IMR-90 (cell line): ENCODE measurements at regions not wholly inside any gene's neighbourhood (a gene's known extent, or its start where the extent isn't known, plus 50 kb on each side); places are given as distances from the start of the nearest gene placed in this dataset.

Experiments used
- ATAC-seq: fragments of 200-7000 bp; cut with Tn5 transposase; 2 replicates; pipeline ENCODE4 v1.9.1; 2020; ENCODE audit warnings: low read depth, mild to moderate bottlenecking, moderate library complexity
- BruUV-seq: library from RNA; stranded (reverse); fragments of 400-500 nt; replicated peaks from 2 replicates; lab custom pipeline; 2021; lab: Mats Ljungman, UMichigan
- CTCF ChIA-PET: fragments of 300-600 bp; formaldehyde crosslinking; extraction: SDS; loops from one replicate; lab custom pipeline; 2021; ENCODE audit warnings: antibody characterized with exemption; lab: Yijun Ruan, JAX
- POLR2A ChIA-PET: fragments of 300-600 bp; sonication (Branson Sonifier 250); formaldehyde crosslinking; loops from one replicate; lab custom pipeline; 2022; ENCODE audit warnings: antibody characterized with exemption; ENCODE audit not compliant: unreplicated experiment; lab: Charles Lee
- DNase-seq: peaks from one replicate; pipeline ENCODE4 v3.0.0; 2013
- H2AFZ ChIP-seq: replicated peaks from 2 replicates; pipeline ENCODE3; 2013; ENCODE audit warnings: low read length, mild to moderate bottlenecking; ENCODE audit not compliant: poor library complexity
- H2AK5ac ChIP-seq: 2 replicates; pipeline ENCODE4 v1.6.1; 2013; ENCODE audit warnings: low read depth, low read length, inconsistent platforms
- H2AK9ac ChIP-seq: replicated peaks from 2 replicates; pipeline ENCODE3; 2013; ENCODE audit warnings: mild to moderate bottlenecking, low read depth, low read length, moderate library complexity; ENCODE audit not compliant: poor library complexity
- H2BK120ac ChIP-seq: 2 replicates; pipeline ENCODE4 v1.6.1; 2013; ENCODE audit warnings: low read depth, low read length, inconsistent platforms
- H2BK15ac ChIP-seq: 3 replicates; pipeline ENCODE4 v1.6.1; 2013; ENCODE audit warnings: low read depth, low read length, inconsistent platforms
- H2BK20ac ChIP-seq: 2 replicates; pipeline ENCODE4 v1.6.1; 2013; ENCODE audit warnings: low read depth, mild to moderate bottlenecking, inconsistent platforms, low read length, moderate library complexity
- H2BK5ac ChIP-seq: 2 replicates; pipeline ENCODE4 v1.6.1; 2013; ENCODE audit warnings: mild to moderate bottlenecking, low read depth, low read length, inconsistent platforms; ENCODE audit not compliant: poor library complexity, severe bottlenecking
- H3K14ac ChIP-seq: replicated peaks from 2 replicates; pipeline ENCODE4 v1.6.1; 2013; ENCODE audit warnings: low read depth, low read length, inconsistent platforms
- H3K18ac ChIP-seq: 2 replicates; pipeline ENCODE4 v1.6.1; 2013; ENCODE audit warnings: low read depth, low read length, control low read depth
- H3K23ac ChIP-seq: 2 replicates; pipeline ENCODE4 v1.6.1; 2013; ENCODE audit warnings: low read depth, low read length, inconsistent platforms
- H3K27ac ChIP-seq: 2 replicates; pipeline ENCODE4 v1.5.1; 2013; ENCODE audit warnings: mild to moderate bottlenecking, control low read depth, low read length; ENCODE audit not compliant: insufficient read depth
- H3K27me3 ChIP-seq: 2 replicates; pipeline ENCODE4 v1.6.1; 2013; ENCODE audit warnings: low read length; ENCODE audit not compliant: control insufficient read depth, insufficient read depth
- H3K36me3 ChIP-seq: 2 replicates; pipeline ENCODE4 v1.6.1; 2013; ENCODE audit warnings: low read length, mixed read lengths; ENCODE audit not compliant: control insufficient read depth, insufficient read depth
- H3K4ac ChIP-seq: 2 replicates; pipeline ENCODE4 v1.6.1; 2013; ENCODE audit warnings: low read depth, low read length, inconsistent platforms
- H3K4me1 ChIP-seq: 2 replicates; pipeline ENCODE4 v1.6.1; 2013; ENCODE audit warnings: low read length, mixed read lengths; ENCODE audit not compliant: control insufficient read depth, insufficient read depth
- H3K4me2 ChIP-seq: 2 replicates; pipeline ENCODE4 v1.6.1; 2013; ENCODE audit warnings: low read depth, mild to moderate bottlenecking, control low read depth, low read length, moderate library complexity
- H3K4me3 ChIP-seq: 2 replicates; pipeline ENCODE4 v1.5.1; 2013; ENCODE audit warnings: low read depth, mild to moderate bottlenecking, control low read depth, low read length, moderate library complexity; ENCODE audit not compliant: insufficient read depth
- H3K56ac ChIP-seq: 2 replicates; pipeline ENCODE4 v1.6.1; 2013; ENCODE audit warnings: low read length, inconsistent platforms; ENCODE audit not compliant: insufficient read depth; ENCODE audit errors: extremely low read depth
- H3K79me1 ChIP-seq, 2 experiments: 2 replicates each; pipeline ENCODE4 v1.6.1; 2013; ENCODE audit warnings: low read length in 2 of 2, inconsistent platforms in 1 of 2, low read depth in 1 of 2
- H3K9ac ChIP-seq: 2 replicates; pipeline ENCODE4 v1.6.1; 2013; ENCODE audit warnings: low read depth, low read length, control low read depth
- H3K9me1 ChIP-seq: 2 replicates; pipeline ENCODE4 v1.6.1; 2013; ENCODE audit warnings: low read length, inconsistent platforms; ENCODE audit not compliant: insufficient read depth
- H3K9me3 ChIP-seq: 2 replicates; pipeline ENCODE4 v1.6.1; 2013; ENCODE audit warnings: low read length; ENCODE audit not compliant: control insufficient read depth, insufficient read depth
- H4K20me1 ChIP-seq: 2 replicates; pipeline ENCODE4 v1.6.1; 2013; ENCODE audit warnings: low read length, inconsistent platforms; ENCODE audit not compliant: insufficient read depth
- H4K5ac ChIP-seq: 2 replicates; pipeline ENCODE4 v1.6.1; 2013; ENCODE audit warnings: mild to moderate bottlenecking, low read depth, low read length, control low read depth
- H4K8ac ChIP-seq, 2 experiments: 2 replicates each; pipeline ENCODE4 v1.6.1; 2013; ENCODE audit warnings: low read depth in 2 of 2, low read length in 2 of 2, control low read depth in 1 of 2, inconsistent platforms in 1 of 2
- H4K91ac ChIP-seq: 2 replicates; pipeline ENCODE4 v1.6.1; 2013; ENCODE audit warnings: low read depth, low read length, inconsistent platforms; ENCODE audit not compliant: insufficient read depth
- BHLHE40 ChIP-seq: fragments of 150-350 bp; IDR thresholded peaks from 2 replicates; pipeline ENCODE4 v1.6.1; 2016; ENCODE audit warnings: mild to moderate bottlenecking, low read depth, low read length
- CEBPB ChIP-seq: IDR thresholded peaks from 2 replicates; pipeline ENCODE4 v1.6.1; 2012; ENCODE audit warnings: low read depth, low read length, improper control_type of control experiment
- ELK1 ChIP-seq: fragments of 150-350 bp; IDR thresholded peaks from 2 replicates; pipeline ENCODE4 v1.6.1; 2016; ENCODE audit warnings: low read depth, mild to moderate bottlenecking, low read length, moderate library complexity, borderline replicate concordance
- MAFK ChIP-seq: IDR thresholded peaks from 2 replicates; pipeline ENCODE4 v1.6.1; 2012; ENCODE audit warnings: low read depth, low read length, improper control_type of control experiment
- MAZ ChIP-seq: IDR thresholded peaks from 2 replicates; pipeline ENCODE4 v1.6.1; 2012; ENCODE audit warnings: low read depth, mild to moderate bottlenecking, low read length, improper control_type of control experiment, moderate library complexity, borderline replicate concordance
- NFE2L2 ChIP-seq: fragments of 150-350 bp; IDR thresholded peaks from 2 replicates; pipeline ENCODE4 v1.6.1; 2016; ENCODE audit warnings: low read depth, mild to moderate bottlenecking, low read length
- POLR2A ChIP-seq: IDR thresholded peaks from 2 replicates; pipeline ENCODE4 v1.6.1; 2012; ENCODE audit warnings: mild to moderate bottlenecking, low read depth, low read length
- RCOR1 ChIP-seq: IDR thresholded peaks from 2 replicates; pipeline ENCODE4 v1.6.1; 2012; ENCODE audit warnings: mild to moderate bottlenecking, low read length, improper control_type of control experiment; ENCODE audit not compliant: insufficient replicate concordance
- RFX5 ChIP-seq: IDR thresholded peaks from 2 replicates; pipeline ENCODE4 v1.8.0; 2012; ENCODE audit warnings: low read depth, mild to moderate bottlenecking, low read length, moderate library complexity
- SMC3 ChIP-seq: fragments of 150-350 bp; IDR thresholded peaks from 2 replicates; pipeline ENCODE4 v1.6.1; 2016; ENCODE audit warnings: low read depth, mild to moderate bottlenecking, antibody characterized with exemption, low read length, moderate library complexity
- WGBS, 2 experiments: methylation state at CpG; one replicate each; pipeline versions ENCODE4 v1.1.5 to v1.1.7; 2013; ENCODE audit warnings: missing lambda C conversion rate in 2 of 2; ENCODE audit not compliant: insufficient read length in 1 of 2; ENCODE audit errors: extremely low coverage in 2 of 2; 5-methylcytosine and 5-hydroxymethylcytosine counted together
- dilution Hi-C: fragments of 300-500 bp; cut with HindIII; formaldehyde crosslinking; loops from one replicate; pipeline ENCODE4 v1.14.3; 2018; ENCODE audit warnings: low sequenced_read_pairs; ENCODE audit not compliant: unreplicated experiment
- in situ Hi-C: fragments of 300-500 bp; cut with MboI; formaldehyde crosslinking; loops from 3 replicates; pipeline ENCODE4 v1.14.3; 2019; ENCODE audit warnings: low sequenced_read_pairs, inconsistent platforms, mixed read lengths
- intact Hi-C: fragments of 100-400 bp; cut with micrococcal nuclease; formaldehyde crosslinking; loops from 2 replicates; pipeline ENCODE4 v1.10.0; 2022
- TF ChIP-seq, protein P1 (sequence below): fragments of 150-350 bp; IDR thresholded peaks from 2 replicates; pipeline ENCODE4 v1.6.1; 2017; ENCODE audit warnings: mild to moderate bottlenecking, antibody characterized with exemption, low read length, low read depth

DNA sequence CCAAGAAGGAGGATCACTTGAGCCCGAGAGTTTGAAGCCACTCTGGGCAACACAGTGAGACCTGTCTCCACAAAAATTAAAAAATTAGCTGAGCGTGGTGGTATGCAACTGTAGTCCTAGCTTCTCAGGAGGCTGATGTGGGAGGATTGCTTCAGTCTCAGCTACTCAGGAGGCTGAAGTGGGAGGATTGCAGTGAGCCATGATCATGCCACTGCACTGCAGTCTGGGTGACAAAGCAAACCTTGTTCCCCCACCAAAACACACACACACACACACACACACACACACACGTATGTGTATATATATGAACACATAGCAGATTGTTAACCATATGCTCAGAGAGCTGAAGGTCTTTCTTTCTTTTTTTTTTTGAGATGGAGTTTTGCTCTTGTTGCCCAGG is 157.5 kb upstream of the MAST4 start:
- Histone ChIP-seq H4K8ac (no peak overlapping the region), H3K9me3 (no peaks in the 10 kb centered on the region), H3K4me3 (no peak overlapping the region), H4K20me1 (no peaks in the 10 kb centered on the region), H2AK5ac (no peak overlapping the region), H3K23ac (no peak overlapping the region), H3K4me1 (no peaks in the 10 kb centered on the region), H3K27ac (no peak overlapping the region), H3K14ac (no peak overlapping the region), H3K36me3 (no peaks in the 10 kb centered on the region), H3K9ac (no peak overlapping the region), H3K4ac (no peak overlapping the region), H2BK120ac (no peak overlapping the region), H2BK20ac (no peak overlapping the region), H3K27me3 (no peaks in the 10 kb centered on the region), H2BK15ac (no peak overlapping the region), H3K9me1 (no peaks in the 10 kb centered on the region), H2AFZ (no peak overlapping the region), H2AK9ac (no peak overlapping the region), H4K5ac (no peak overlapping the region), H3K18ac (no peak overlapping the region), H4K91ac (no peak overlapping the region), H3K4me2 (no peak overlapping the region), H3K79me1 (no peaks in the 10 kb centered on the region), H3K56ac (no peak overlapping the region), H2BK5ac (no peak overlapping the region)
- intact Hi-C loops: no loop called here
- TF ChIP-seq ELK1 (no peak), BHLHE40 (no peak), SMC3 (no peak), POLR2A (no peak), MAZ (no peak), RCOR1 (no peak), MAFK (no peak), CEBPB (no peak), NFE2L2 (no peak), RFX5 (no peak)
- TF ChIP-seq, protein P1, sequence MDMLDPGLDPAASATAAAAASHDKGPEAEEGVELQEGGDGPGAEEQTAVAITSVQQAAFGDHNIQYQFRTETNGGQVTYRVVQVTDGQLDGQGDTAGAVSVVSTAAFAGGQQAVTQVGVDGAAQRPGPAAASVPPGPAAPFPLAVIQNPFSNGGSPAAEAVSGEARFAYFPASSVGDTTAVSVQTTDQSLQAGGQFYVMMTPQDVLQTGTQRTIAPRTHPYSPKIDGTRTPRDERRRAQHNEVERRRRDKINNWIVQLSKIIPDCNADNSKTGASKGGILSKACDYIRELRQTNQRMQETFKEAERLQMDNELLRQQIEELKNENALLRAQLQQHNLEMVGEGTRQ: no peak
- CTCF ChIA-PET: no interaction called here
- dilution Hi-C loops: no loop called here
- in situ Hi-C loops: no loop called here
- no CpG with 5 or more reads among the region's 3 CpGs for WGBS, 2 experiments
- POLR2A ChIA-PET: no interaction called here
- DNase-seq: no peak
- no peak for ATAC-seq
- no TSS peak for BruUV-seq
